HepG2 (cell line): ENCODE measurements at regions not wholly inside any gene's neighbourhood (a gene's known extent, or its start where the extent isn't known, plus 50 kb on each side); places are given as distances from the start of the nearest gene placed in this dataset.

Source experiments
- ATAC-seq: fragments of 200-7000 bp; cut with Tn5 transposase; 3 replicates; pipeline ENCODE4 v1.9.1; 2020; ENCODE audit warnings: mild to moderate bottlenecking, moderate library complexity
- BruUV-seq: library from RNA; stranded (reverse); fragments of 400-500 nt; replicated peaks from 2 replicates; lab custom pipeline; 2021; lab: Mats Ljungman, UMichigan
- CTCF ChIA-PET: fragments of 300-600 bp; formaldehyde crosslinking; extraction: SDS; loops from one replicate; lab custom pipeline; 2021; ENCODE audit warnings: low total read pairs, inconsistent platforms, low intra/inter-chr PET ratio; lab: Yijun Ruan, JAX
- POLR2A ChIA-PET: fragments of 350-600 bp; sonication (Branson Sonifier 250); formaldehyde crosslinking; loops from one replicate; lab custom pipeline; 2020; ENCODE audit warnings: antibody characterized with exemption, inconsistent platforms; lab: Yijun Ruan, JAX
- DNase-seq: peaks from one replicate; pipeline ENCODE4 v3.0.0-alpha.2; 2015; ENCODE audit warnings: low spot score
- FAIRE-seq: peaks from 3 replicates; lab custom pipeline; 2011; peaks lifted over from hg19 to GRCh38; lab: Jason Lieb, UNC
- H2AFZ ChIP-seq: one replicate; pipeline ENCODE4 v1.6.1; 2011; ENCODE audit warnings: low read length, inconsistent platforms
- H3K27ac ChIP-seq: fragments of 300-600 bp; 3 replicates; pipeline ENCODE4 v1.8.0; 2011; ENCODE audit warnings: mixed run types, mild to moderate bottlenecking, mixed read lengths, low read length, inconsistent platforms; ENCODE audit not compliant: insufficient read depth; ENCODE audit errors: extremely low read length
- H3K27me3 ChIP-seq, 2 experiments: fragments of 200-600 bp in 1 of 2; 2 replicates in 1 of 2; 3 replicates in 1 of 2; pipeline versions ENCODE4 v1.6.0 to v1.8.0; 2011; ENCODE audit warnings: low read length in 2 of 2, mild to moderate bottlenecking in 2 of 2, moderate library complexity in 2 of 2, inconsistent platforms in 1 of 2; ENCODE audit not compliant: insufficient read depth in 2 of 2, control insufficient read depth in 1 of 2
- H3K36me3 ChIP-seq, 2 experiments: fragments of 200-600 bp in 1 of 2; replicated peaks in 1 of 2; 2 replicates in 1 of 2; 3 replicates in 1 of 2; pipeline versions ENCODE4 v1.5.1 to v1.8.0; 2011; ENCODE audit warnings: low read length in 2 of 2, inconsistent platforms in 1 of 2; ENCODE audit not compliant: insufficient read depth in 2 of 2, control insufficient read depth in 1 of 2
- H3K4me1 ChIP-seq: 2 replicates; pipeline ENCODE4 v1.5.1; 2012; ENCODE audit warnings: low read length, inconsistent platforms; ENCODE audit not compliant: insufficient read depth
- H3K4me2 ChIP-seq: 2 replicates; pipeline ENCODE4 v1.6.0; 2011; ENCODE audit warnings: low read depth, low read length, inconsistent platforms
- H3K4me3 ChIP-seq, 3 experiments: fragments of 200-600 bp in 1 of 3; sonication (generic), shearing (Covaris generic) in 1 of 3; replicated peaks in 1 of 3; 2 replicates each; pipeline ENCODE4 v1.5.1; 2011 to 2016; ENCODE audit warnings: low read length in 3 of 3, inconsistent platforms in 2 of 3, low read depth in 2 of 3, mild to moderate bottlenecking in 2 of 3, control low read depth in 1 of 3, mixed read lengths in 1 of 3; ENCODE audit not compliant: insufficient read depth in 1 of 3
- H3K79me2 ChIP-seq: one replicate; pipeline ENCODE4 v1.6.1; 2011; ENCODE audit warnings: low read length, inconsistent platforms; ENCODE audit not compliant: insufficient read depth
- H3K9ac ChIP-seq: 2 replicates; pipeline ENCODE4 v1.6.0; 2011; ENCODE audit warnings: mild to moderate bottlenecking, low read depth, low read length, inconsistent platforms; ENCODE audit not compliant: insufficient read depth
- H3K9me3 ChIP-seq: 2 replicates; pipeline ENCODE4 v1.5.1; 2012; ENCODE audit warnings: mild to moderate bottlenecking, low read length
- H4K20me1 ChIP-seq: 2 replicates; pipeline ENCODE4 v1.6.0; 2011; ENCODE audit warnings: inconsistent platforms, mild to moderate bottlenecking, low read length, moderate library complexity; ENCODE audit not compliant: insufficient read depth
- ARNT ChIP-seq: fragments of 450-650 bp; IDR thresholded peaks from 2 replicates; pipeline ENCODE4 v1.6.1; 2017
- FOXA1 ChIP-seq, 2 experiments: fragments of 450-650 bp in 1 of 2; sonication (generic) in 1 of 2; formaldehyde crosslinking in 1 of 2; IDR thresholded peaks; 2 replicates each; pipeline versions ENCODE4 v1.4.0 to v1.6.1; 2016 to 2020; ENCODE audit warnings: missing genetic modification reagents in 1 of 2
- MIXL1 ChIP-seq: IDR thresholded peaks from 2 replicates; pipeline ENCODE4 v1.6.1; 2016
- NFE2L1 ChIP-seq: sonication (generic); formaldehyde crosslinking; IDR thresholded peaks from 2 replicates; pipeline ENCODE4 v1.4.0; 2020; ENCODE audit warnings: missing genetic modification reagents, mild to moderate bottlenecking, borderline replicate concordance
- NR2F6 ChIP-seq, 2 experiments: IDR thresholded peaks; 2 replicates each; pipeline ENCODE4 v1.6.1; 2016; ENCODE audit warnings: antibody characterized with exemption in 1 of 2, mild to moderate bottlenecking in 1 of 2
- ZIK1 ChIP-seq: sonication (generic); formaldehyde crosslinking; IDR thresholded peaks from 2 replicates; pipeline ENCODE4 v1.5.0; 2020; ENCODE audit warnings: mild to moderate bottlenecking, low read depth, missing genetic modification reagents, borderline replicate concordance
- ZNF44 ChIP-seq: sonication (generic); formaldehyde crosslinking; IDR thresholded peaks from 2 replicates; pipeline ENCODE4 v1.5.1; 2020; ENCODE audit warnings: mild to moderate bottlenecking, missing genetic modification reagents
- WGBS: methylation state at CpG from one replicate; pipeline ENCODE4 v1.1.6; 2017; ENCODE audit warnings: low lambda C conversion rate; 5-methylcytosine and 5-hydroxymethylcytosine counted together
- in situ Hi-C: cut with HindIII; loops from 2 replicates; pipeline ENCODE4 v1.10.0; 2017; ENCODE audit warnings: low pct_unique_long_range_greater_than_20kb; ENCODE audit not compliant: extremely low pct_ligation_motif_present
- intact Hi-C: fragments of 100-400 bp; cut with micrococcal nuclease; formaldehyde crosslinking; loops from one replicate; pipeline ENCODE4 v1.10.0; 2022; ENCODE audit not compliant: unreplicated experiment
- TF ChIP-seq, protein P1 (sequence below): sonication (generic); formaldehyde crosslinking; IDR thresholded peaks from 2 replicates; pipeline ENCODE4 v1.8.1; 2022; ENCODE audit warnings: mild to moderate bottlenecking, missing genetic modification reagents
- TF ChIP-seq, protein P2 (sequence below): sonication (generic); formaldehyde crosslinking; IDR thresholded peaks from 2 replicates; pipeline ENCODE4 v1.5.1; 2020; ENCODE audit warnings: mild to moderate bottlenecking, missing genetic modification reagents, borderline replicate concordance
- TF ChIP-seq, protein P3 (sequence below): sonication (generic); formaldehyde crosslinking; conservative IDR thresholded peaks from 2 replicates; pipeline ENCODE4 v1.5.0; 2020; ENCODE audit warnings: missing genetic modification reagents

DNA sequence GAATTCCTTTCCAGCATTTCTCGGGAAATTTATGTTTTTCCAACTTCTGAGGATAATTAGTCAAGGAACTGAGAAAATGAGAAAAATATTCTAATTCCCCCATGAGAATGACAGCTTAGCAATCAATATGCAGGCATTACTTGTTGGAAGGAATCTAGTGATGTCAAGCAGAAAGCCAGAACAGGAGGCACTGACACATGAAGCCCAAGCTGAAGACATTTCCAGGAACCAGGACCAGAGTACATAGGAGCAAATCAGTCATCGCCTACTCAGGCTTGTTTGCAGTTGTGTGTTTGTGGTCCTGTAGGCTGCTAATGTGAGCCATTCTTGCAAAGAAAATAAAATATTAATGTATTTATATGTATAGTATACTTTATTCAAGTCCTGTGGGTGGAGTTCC is 89.7 kb downstream of the SALL1 start:
- Histone ChIP-seq H3K36me3 (no peaks in the 10 kb centered on the region), H3K9ac (no peak overlapping the region), H2AFZ (no peak overlapping the region), H3K27me3 (no peaks in the 10 kb centered on the region), H4K20me1 (no peaks in the 10 kb centered on the region), H3K9me3 (no peaks in the 10 kb centered on the region), H3K79me2 (no peaks in the 10 kb centered on the region), H3K4me1 (peaks cover 67% of the 10 kb centered on the region), H3K27ac (no peak overlapping the region), H3K4me2 (no peak overlapping the region), H3K4me3 (no peak overlapping the region)
- no TSS peak for BruUV-seq
- in situ Hi-C loops (no loop called here), intact Hi-C loops (no loop called here)
- WGBS: 63% methylated on average over 2 of the region's 2 CpGs
- ChIA-PET POLR2A (no interaction called here), CTCF (no interaction called here)
- no peak for ATAC-seq
- TF ChIP-seq ZNF44 (CRISPR knock-in tag) (0 out of 2 replicates have a peak, but pooled peaks have one; percentile 37), NR2F6 (IDR thresholded peaks at IDR 0.05) (no peak), NR2F6 (CRISPR knock-in tag; IDR thresholded peaks at IDR 0.05) (no peak)
- FAIRE-seq: no peak
- DNase-seq: no peak

DNA sequence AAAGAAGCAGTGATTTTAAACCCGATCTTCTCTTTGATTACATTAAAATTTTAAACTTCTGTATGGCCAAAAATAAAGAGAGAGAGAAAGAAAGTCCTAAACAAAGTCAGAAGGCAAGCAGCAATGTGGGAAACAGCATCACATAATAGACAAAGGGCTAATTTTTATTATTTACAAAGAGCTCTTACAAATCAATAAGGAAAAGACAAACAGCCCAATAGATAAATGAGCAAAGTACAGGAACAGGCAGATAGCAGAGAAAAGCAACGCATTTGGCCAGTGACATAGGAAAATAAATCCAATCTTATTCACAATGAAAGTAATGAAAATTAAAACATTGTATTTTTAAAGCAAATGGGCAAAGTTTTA is 93.1 kb downstream of the SALL1 start:
- WGBS: 2% methylated on average over 2 of the region's 2 CpGs
- Histone ChIP-seq H3K36me3 (no peaks in the 10 kb centered on the region), H2AFZ (peak overlapping the region; percentile 20), H3K4me2 (peak overlapping the region; percentile 71), H3K4me3 (peak overlapping the region; percentile 18 to 68 (median 38)), H3K79me2 (no peaks in the 10 kb centered on the region), H3K4me1 (peaks cover 86% of the 10 kb centered on the region), H3K9me3 (no peaks in the 10 kb centered on the region), H3K27ac (peak overlapping the region; percentile 89), H3K9ac (peak overlapping the region; percentile 69), H3K27me3 (no peaks in the 10 kb centered on the region), H4K20me1 (no peaks in the 10 kb centered on the region)
- ChIA-PET CTCF (no interaction called here), POLR2A (interaction anchor here (1.0 to 2.7 kb wide), 8 partner anchors 9 to 95 kb away, joined by 4 to 16 read pairs (median 7); no protein-coding TSS in a partner anchor)
- intact Hi-C loops: loop anchor here (1.0 to 5.0 kb wide), 3 partner anchors 63 to 179 kb away; no protein-coding TSS in a partner anchor
- in situ Hi-C loops: no loop called here
- FAIRE-seq (no peak), DNase-seq (peak; percentile 57), ATAC-seq (peak; percentile 70)
- no TSS peak for BruUV-seq
- TF ChIP-seq NFE2L1 (no peak), MIXL1 (CRISPR knock-in tag) (peak; percentile 21; the same call in 1 of the 2 replicates), ZIK1 (CRISPR knock-in tag) (no peak), ARNT (no peak), FOXA1 (IDR thresholded peaks at IDR 0.05) (no peak), FOXA1 (CRISPR knock-in tag; IDR thresholded peaks at IDR 0.05) (peak; percentile 38; the same call in 1 of the 2 replicates)
- TF ChIP-seq, protein P1, sequence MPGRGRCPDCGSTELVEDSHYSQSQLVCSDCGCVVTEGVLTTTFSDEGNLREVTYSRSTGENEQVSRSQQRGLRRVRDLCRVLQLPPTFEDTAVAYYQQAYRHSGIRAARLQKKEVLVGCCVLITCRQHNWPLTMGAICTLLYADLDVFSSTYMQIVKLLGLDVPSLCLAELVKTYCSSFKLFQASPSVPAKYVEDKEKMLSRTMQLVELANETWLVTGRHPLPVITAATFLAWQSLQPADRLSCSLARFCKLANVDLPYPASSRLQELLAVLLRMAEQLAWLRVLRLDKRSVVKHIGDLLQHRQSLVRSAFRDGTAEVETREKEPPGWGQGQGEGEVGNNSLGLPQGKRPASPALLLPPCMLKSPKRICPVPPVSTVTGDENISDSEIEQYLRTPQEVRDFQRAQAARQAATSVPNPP (CRISPR knock-in tag): no peak
- TF ChIP-seq, protein P2, sequence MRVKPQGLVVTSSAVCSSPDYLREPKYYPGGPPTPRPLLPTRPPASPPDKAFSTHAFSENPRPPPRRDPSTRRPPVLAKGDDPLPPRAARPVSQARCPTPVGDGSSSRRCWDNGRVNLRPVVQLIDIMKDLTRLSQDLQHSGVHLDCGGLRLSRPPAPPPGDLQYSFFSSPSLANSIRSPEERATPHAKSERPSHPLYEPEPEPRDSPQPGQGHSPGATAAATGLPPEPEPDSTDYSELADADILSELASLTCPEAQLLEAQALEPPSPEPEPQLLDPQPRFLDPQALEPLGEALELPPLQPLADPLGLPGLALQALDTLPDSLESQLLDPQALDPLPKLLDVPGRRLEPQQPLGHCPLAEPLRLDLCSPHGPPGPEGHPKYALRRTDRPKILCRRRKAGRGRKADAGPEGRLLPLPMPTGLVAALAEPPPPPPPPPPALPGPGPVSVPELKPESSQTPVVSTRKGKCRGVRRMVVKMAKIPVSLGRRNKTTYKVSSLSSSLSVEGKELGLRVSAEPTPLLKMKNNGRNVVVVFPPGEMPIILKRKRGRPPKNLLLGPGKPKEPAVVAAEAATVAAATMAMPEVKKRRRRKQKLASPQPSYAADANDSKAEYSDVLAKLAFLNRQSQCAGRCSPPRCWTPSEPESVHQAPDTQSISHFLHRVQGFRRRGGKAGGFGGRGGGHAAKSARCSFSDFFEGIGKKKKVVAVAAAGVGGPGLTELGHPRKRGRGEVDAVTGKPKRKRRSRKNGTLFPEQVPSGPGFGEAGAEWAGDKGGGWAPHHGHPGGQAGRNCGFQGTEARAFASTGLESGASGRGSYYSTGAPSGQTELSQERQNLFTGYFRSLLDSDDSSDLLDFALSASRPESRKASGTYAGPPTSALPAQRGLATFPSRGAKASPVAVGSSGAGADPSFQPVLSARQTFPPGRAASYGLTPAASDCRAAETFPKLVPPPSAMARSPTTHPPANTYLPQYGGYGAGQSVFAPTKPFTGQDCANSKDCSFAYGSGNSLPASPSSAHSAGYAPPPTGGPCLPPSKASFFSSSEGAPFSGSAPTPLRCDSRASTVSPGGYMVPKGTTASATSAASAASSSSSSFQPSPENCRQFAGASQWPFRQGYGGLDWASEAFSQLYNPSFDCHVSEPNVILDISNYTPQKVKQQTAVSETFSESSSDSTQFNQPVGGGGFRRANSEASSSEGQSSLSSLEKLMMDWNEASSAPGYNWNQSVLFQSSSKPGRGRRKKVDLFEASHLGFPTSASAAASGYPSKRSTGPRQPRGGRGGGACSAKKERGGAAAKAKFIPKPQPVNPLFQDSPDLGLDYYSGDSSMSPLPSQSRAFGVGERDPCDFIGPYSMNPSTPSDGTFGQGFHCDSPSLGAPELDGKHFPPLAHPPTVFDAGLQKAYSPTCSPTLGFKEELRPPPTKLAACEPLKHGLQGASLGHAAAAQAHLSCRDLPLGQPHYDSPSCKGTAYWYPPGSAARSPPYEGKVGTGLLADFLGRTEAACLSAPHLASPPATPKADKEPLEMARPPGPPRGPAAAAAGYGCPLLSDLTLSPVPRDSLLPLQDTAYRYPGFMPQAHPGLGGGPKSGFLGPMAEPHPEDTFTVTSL (CRISPR knock-in tag): peak; percentile 54; the same call in 1 of the 2 replicates
- TF ChIP-seq, protein P3, sequence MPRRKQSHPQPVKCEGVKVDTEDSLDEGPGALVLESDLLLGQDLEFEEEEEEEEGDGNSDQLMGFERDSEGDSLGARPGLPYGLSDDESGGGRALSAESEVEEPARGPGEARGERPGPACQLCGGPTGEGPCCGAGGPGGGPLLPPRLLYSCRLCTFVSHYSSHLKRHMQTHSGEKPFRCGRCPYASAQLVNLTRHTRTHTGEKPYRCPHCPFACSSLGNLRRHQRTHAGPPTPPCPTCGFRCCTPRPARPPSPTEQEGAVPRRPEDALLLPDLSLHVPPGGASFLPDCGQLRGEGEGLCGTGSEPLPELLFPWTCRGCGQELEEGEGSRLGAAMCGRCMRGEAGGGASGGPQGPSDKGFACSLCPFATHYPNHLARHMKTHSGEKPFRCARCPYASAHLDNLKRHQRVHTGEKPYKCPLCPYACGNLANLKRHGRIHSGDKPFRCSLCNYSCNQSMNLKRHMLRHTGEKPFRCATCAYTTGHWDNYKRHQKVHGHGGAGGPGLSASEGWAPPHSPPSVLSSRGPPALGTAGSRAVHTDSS (CRISPR knock-in tag): no peak
